MM.1S (cell line): ENCODE measurements at regions not wholly inside any gene's neighbourhood (a gene's known extent, or its start where the extent isn't known, plus 50 kb on each side); places are given as distances from the start of the nearest gene placed in this dataset.

Source experiments
- EZH2 ChIP-seq: fragments of 300-600 bp; sonication (generic); optimal IDR thresholded peaks from 2 replicates; pipeline ENCODE3; 2017; ENCODE audit warnings: low read depth, mild to moderate bottlenecking, antibody characterized with exemption, low read length, mixed read lengths
- EZH2phosphoT487 ChIP-seq: fragments of 300-600 bp; sonication (generic); IDR thresholded peaks from 2 replicates; pipeline ENCODE4 v1.6.1; 2018; ENCODE audit warnings: antibody characterized with exemption, low read length
- TF ChIP-seq, protein P1 (sequence below): fragments of 300-600 bp; sonication (generic); IDR thresholded peaks from 2 replicates; pipeline ENCODE4 v1.5.1; 2016; ENCODE audit warnings: antibody characterized with exemption, low read length, mixed read lengths

DNA sequence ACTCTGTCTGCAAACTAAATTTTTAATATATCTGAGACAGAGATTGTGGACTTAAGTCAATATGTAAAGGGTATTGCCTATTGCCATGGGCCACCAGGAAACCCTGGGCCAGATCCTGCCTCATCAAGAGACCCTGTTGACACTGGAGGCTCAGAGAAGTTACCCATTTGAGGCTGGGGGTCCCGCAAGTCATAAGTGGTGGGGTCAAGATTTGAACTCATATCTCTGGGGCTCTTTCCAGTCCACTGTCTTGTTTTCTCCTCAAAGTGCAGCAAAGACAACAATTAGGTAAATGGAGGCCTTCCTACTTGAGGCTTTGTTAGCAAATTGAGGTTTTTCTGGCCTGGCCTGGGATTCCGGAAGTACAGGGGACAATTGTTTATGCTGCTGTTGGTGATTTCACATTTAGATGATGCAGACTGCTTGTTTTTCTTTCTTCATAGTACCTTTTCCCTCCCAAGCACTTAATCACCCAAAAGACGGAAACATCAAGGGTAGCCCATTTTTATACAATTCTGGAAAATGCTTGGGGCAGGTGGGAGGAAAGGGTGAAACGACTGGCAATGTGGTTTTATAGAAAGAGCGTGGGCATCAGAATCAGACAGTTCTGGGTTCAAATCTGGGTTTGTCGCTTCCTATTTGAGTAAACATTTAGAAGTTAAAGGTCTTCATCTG lies 160.0 kb downstream of the SMIM20 start:
- TF ChIP-seq EZH2phosphoT487 = no peak
- TF ChIP-seq, protein P1, sequence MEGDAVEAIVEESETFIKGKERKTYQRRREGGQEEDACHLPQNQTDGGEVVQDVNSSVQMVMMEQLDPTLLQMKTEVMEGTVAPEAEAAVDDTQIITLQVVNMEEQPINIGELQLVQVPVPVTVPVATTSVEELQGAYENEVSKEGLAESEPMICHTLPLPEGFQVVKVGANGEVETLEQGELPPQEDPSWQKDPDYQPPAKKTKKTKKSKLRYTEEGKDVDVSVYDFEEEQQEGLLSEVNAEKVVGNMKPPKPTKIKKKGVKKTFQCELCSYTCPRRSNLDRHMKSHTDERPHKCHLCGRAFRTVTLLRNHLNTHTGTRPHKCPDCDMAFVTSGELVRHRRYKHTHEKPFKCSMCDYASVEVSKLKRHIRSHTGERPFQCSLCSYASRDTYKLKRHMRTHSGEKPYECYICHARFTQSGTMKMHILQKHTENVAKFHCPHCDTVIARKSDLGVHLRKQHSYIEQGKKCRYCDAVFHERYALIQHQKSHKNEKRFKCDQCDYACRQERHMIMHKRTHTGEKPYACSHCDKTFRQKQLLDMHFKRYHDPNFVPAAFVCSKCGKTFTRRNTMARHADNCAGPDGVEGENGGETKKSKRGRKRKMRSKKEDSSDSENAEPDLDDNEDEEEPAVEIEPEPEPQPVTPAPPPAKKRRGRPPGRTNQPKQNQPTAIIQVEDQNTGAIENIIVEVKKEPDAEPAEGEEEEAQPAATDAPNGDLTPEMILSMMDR = no peak
- TF ChIP-seq EZH2 = no peak
